IMR-90 (cell line): ENCODE measurements at regions not wholly inside any gene's neighbourhood (a gene's known extent, or its start where the extent isn't known, plus 50 kb on each side); places are given as distances from the start of the nearest gene placed in this dataset.

Experiments
- ATAC-seq: fragments of 200-7000 bp; cut with Tn5 transposase; 2 replicates; pipeline ENCODE4 v1.9.1; 2020; ENCODE audit warnings: low read depth, mild to moderate bottlenecking, moderate library complexity
- BruUV-seq: library from RNA; stranded (reverse); fragments of 400-500 nt; replicated peaks from 2 replicates; lab custom pipeline; 2021; lab: Mats Ljungman, UMichigan
- CTCF ChIA-PET: fragments of 300-600 bp; formaldehyde crosslinking; extraction: SDS; loops from one replicate; lab custom pipeline; 2021; ENCODE audit warnings: antibody characterized with exemption; lab: Yijun Ruan, JAX
- POLR2A ChIA-PET: fragments of 300-600 bp; sonication (Branson Sonifier 250); formaldehyde crosslinking; loops from one replicate; lab custom pipeline; 2022; ENCODE audit warnings: antibody characterized with exemption; ENCODE audit not compliant: unreplicated experiment; lab: Charles Lee
- DNase-seq: peaks from one replicate; pipeline ENCODE4 v3.0.0; 2013
- H2AFZ ChIP-seq: replicated peaks from 2 replicates; pipeline ENCODE3; 2013; ENCODE audit warnings: low read length, mild to moderate bottlenecking; ENCODE audit not compliant: poor library complexity
- H2AK5ac ChIP-seq: 2 replicates; pipeline ENCODE4 v1.6.1; 2013; ENCODE audit warnings: low read depth, low read length, inconsistent platforms
- H2AK9ac ChIP-seq: replicated peaks from 2 replicates; pipeline ENCODE3; 2013; ENCODE audit warnings: mild to moderate bottlenecking, low read depth, low read length, moderate library complexity; ENCODE audit not compliant: poor library complexity
- H2BK120ac ChIP-seq: 2 replicates; pipeline ENCODE4 v1.6.1; 2013; ENCODE audit warnings: low read depth, low read length, inconsistent platforms
- H2BK15ac ChIP-seq: 3 replicates; pipeline ENCODE4 v1.6.1; 2013; ENCODE audit warnings: low read depth, low read length, inconsistent platforms
- H2BK20ac ChIP-seq: 2 replicates; pipeline ENCODE4 v1.6.1; 2013; ENCODE audit warnings: low read depth, mild to moderate bottlenecking, inconsistent platforms, low read length, moderate library complexity
- H2BK5ac ChIP-seq: 2 replicates; pipeline ENCODE4 v1.6.1; 2013; ENCODE audit warnings: mild to moderate bottlenecking, low read depth, low read length, inconsistent platforms; ENCODE audit not compliant: poor library complexity, severe bottlenecking
- H3K14ac ChIP-seq: replicated peaks from 2 replicates; pipeline ENCODE4 v1.6.1; 2013; ENCODE audit warnings: low read depth, low read length, inconsistent platforms
- H3K18ac ChIP-seq: 2 replicates; pipeline ENCODE4 v1.6.1; 2013; ENCODE audit warnings: low read depth, low read length, control low read depth
- H3K23ac ChIP-seq: 2 replicates; pipeline ENCODE4 v1.6.1; 2013; ENCODE audit warnings: low read depth, low read length, inconsistent platforms
- H3K27ac ChIP-seq: 2 replicates; pipeline ENCODE4 v1.5.1; 2013; ENCODE audit warnings: mild to moderate bottlenecking, control low read depth, low read length; ENCODE audit not compliant: insufficient read depth
- H3K27me3 ChIP-seq: 2 replicates; pipeline ENCODE4 v1.6.1; 2013; ENCODE audit warnings: low read length; ENCODE audit not compliant: control insufficient read depth, insufficient read depth
- H3K36me3 ChIP-seq: 2 replicates; pipeline ENCODE4 v1.6.1; 2013; ENCODE audit warnings: low read length, mixed read lengths; ENCODE audit not compliant: control insufficient read depth, insufficient read depth
- H3K4ac ChIP-seq: 2 replicates; pipeline ENCODE4 v1.6.1; 2013; ENCODE audit warnings: low read depth, low read length, inconsistent platforms
- H3K4me1 ChIP-seq: 2 replicates; pipeline ENCODE4 v1.6.1; 2013; ENCODE audit warnings: low read length, mixed read lengths; ENCODE audit not compliant: control insufficient read depth, insufficient read depth
- H3K4me2 ChIP-seq: 2 replicates; pipeline ENCODE4 v1.6.1; 2013; ENCODE audit warnings: low read depth, mild to moderate bottlenecking, control low read depth, low read length, moderate library complexity
- H3K4me3 ChIP-seq: 2 replicates; pipeline ENCODE4 v1.5.1; 2013; ENCODE audit warnings: low read depth, mild to moderate bottlenecking, control low read depth, low read length, moderate library complexity; ENCODE audit not compliant: insufficient read depth
- H3K56ac ChIP-seq: 2 replicates; pipeline ENCODE4 v1.6.1; 2013; ENCODE audit warnings: low read length, inconsistent platforms; ENCODE audit not compliant: insufficient read depth; ENCODE audit errors: extremely low read depth
- H3K79me1 ChIP-seq, 2 experiments: 2 replicates each; pipeline ENCODE4 v1.6.1; 2013; ENCODE audit warnings: low read length in 2 of 2, inconsistent platforms in 1 of 2, low read depth in 1 of 2
- H3K9ac ChIP-seq: 2 replicates; pipeline ENCODE4 v1.6.1; 2013; ENCODE audit warnings: low read depth, low read length, control low read depth
- H3K9me1 ChIP-seq: 2 replicates; pipeline ENCODE4 v1.6.1; 2013; ENCODE audit warnings: low read length, inconsistent platforms; ENCODE audit not compliant: insufficient read depth
- H3K9me3 ChIP-seq: 2 replicates; pipeline ENCODE4 v1.6.1; 2013; ENCODE audit warnings: low read length; ENCODE audit not compliant: control insufficient read depth, insufficient read depth
- H4K20me1 ChIP-seq: 2 replicates; pipeline ENCODE4 v1.6.1; 2013; ENCODE audit warnings: low read length, inconsistent platforms; ENCODE audit not compliant: insufficient read depth
- H4K5ac ChIP-seq: 2 replicates; pipeline ENCODE4 v1.6.1; 2013; ENCODE audit warnings: mild to moderate bottlenecking, low read depth, low read length, control low read depth
- H4K8ac ChIP-seq, 2 experiments: 2 replicates each; pipeline ENCODE4 v1.6.1; 2013; ENCODE audit warnings: low read depth in 2 of 2, low read length in 2 of 2, control low read depth in 1 of 2, inconsistent platforms in 1 of 2
- H4K91ac ChIP-seq: 2 replicates; pipeline ENCODE4 v1.6.1; 2013; ENCODE audit warnings: low read depth, low read length, inconsistent platforms; ENCODE audit not compliant: insufficient read depth
- BHLHE40 ChIP-seq: fragments of 150-350 bp; IDR thresholded peaks from 2 replicates; pipeline ENCODE4 v1.6.1; 2016; ENCODE audit warnings: mild to moderate bottlenecking, low read depth, low read length
- CEBPB ChIP-seq: IDR thresholded peaks from 2 replicates; pipeline ENCODE4 v1.6.1; 2012; ENCODE audit warnings: low read depth, low read length, improper control_type of control experiment
- CHD1 ChIP-seq: IDR thresholded peaks from 2 replicates; pipeline ENCODE4 v1.6.1; 2012; ENCODE audit warnings: low read depth, low read length, improper control_type of control experiment
- ELK1 ChIP-seq: fragments of 150-350 bp; IDR thresholded peaks from 2 replicates; pipeline ENCODE4 v1.6.1; 2016; ENCODE audit warnings: low read depth, mild to moderate bottlenecking, low read length, moderate library complexity, borderline replicate concordance
- FOS ChIP-seq: fragments of 150-350 bp; IDR thresholded peaks from 2 replicates; pipeline ENCODE4 v1.6.1; 2016; ENCODE audit warnings: low read depth, low read length
- MAFK ChIP-seq: IDR thresholded peaks from 2 replicates; pipeline ENCODE4 v1.6.1; 2012; ENCODE audit warnings: low read depth, low read length, improper control_type of control experiment
- MAZ ChIP-seq: IDR thresholded peaks from 2 replicates; pipeline ENCODE4 v1.6.1; 2012; ENCODE audit warnings: low read depth, mild to moderate bottlenecking, low read length, improper control_type of control experiment, moderate library complexity, borderline replicate concordance
- MXI1 ChIP-seq: IDR thresholded peaks from 2 replicates; pipeline ENCODE4 v1.6.1; 2012; ENCODE audit warnings: low read depth, mild to moderate bottlenecking, low read length, moderate library complexity, borderline replicate concordance
- NFE2L2 ChIP-seq: fragments of 150-350 bp; IDR thresholded peaks from 2 replicates; pipeline ENCODE4 v1.6.1; 2016; ENCODE audit warnings: low read depth, mild to moderate bottlenecking, low read length
- POLR2A ChIP-seq: IDR thresholded peaks from 2 replicates; pipeline ENCODE4 v1.6.1; 2012; ENCODE audit warnings: mild to moderate bottlenecking, low read depth, low read length
- RAD21 ChIP-seq: IDR thresholded peaks from 2 replicates; pipeline ENCODE4 v1.6.1; 2012; ENCODE audit warnings: low read length, improper control_type of control experiment
- RCOR1 ChIP-seq: IDR thresholded peaks from 2 replicates; pipeline ENCODE4 v1.6.1; 2012; ENCODE audit warnings: mild to moderate bottlenecking, low read length, improper control_type of control experiment; ENCODE audit not compliant: insufficient replicate concordance
- RFX5 ChIP-seq: IDR thresholded peaks from 2 replicates; pipeline ENCODE4 v1.8.0; 2012; ENCODE audit warnings: low read depth, mild to moderate bottlenecking, low read length, moderate library complexity
- SMC3 ChIP-seq: fragments of 150-350 bp; IDR thresholded peaks from 2 replicates; pipeline ENCODE4 v1.6.1; 2016; ENCODE audit warnings: low read depth, mild to moderate bottlenecking, antibody characterized with exemption, low read length, moderate library complexity
- USF2 ChIP-seq: fragments of 150-350 bp; IDR thresholded peaks from 2 replicates; pipeline ENCODE4 v1.6.1; 2017; ENCODE audit warnings: mild to moderate bottlenecking, antibody characterized with exemption, low read length, low read depth
- WGBS, 2 experiments: methylation state at CpG; one replicate each; pipeline versions ENCODE4 v1.1.5 to v1.1.7; 2013; ENCODE audit warnings: missing lambda C conversion rate in 2 of 2; ENCODE audit not compliant: insufficient read length in 1 of 2; ENCODE audit errors: extremely low coverage in 2 of 2; 5-methylcytosine and 5-hydroxymethylcytosine counted together
- dilution Hi-C: fragments of 300-500 bp; cut with HindIII; formaldehyde crosslinking; loops from one replicate; pipeline ENCODE4 v1.14.3; 2018; ENCODE audit warnings: low sequenced_read_pairs; ENCODE audit not compliant: unreplicated experiment
- in situ Hi-C: fragments of 300-500 bp; cut with MboI; formaldehyde crosslinking; loops from 3 replicates; pipeline ENCODE4 v1.14.3; 2019; ENCODE audit warnings: low sequenced_read_pairs, inconsistent platforms, mixed read lengths
- intact Hi-C: fragments of 100-400 bp; cut with micrococcal nuclease; formaldehyde crosslinking; loops from 2 replicates; pipeline ENCODE4 v1.10.0; 2022
- TF ChIP-seq, protein P1 (sequence below): conservative IDR thresholded peaks from 2 replicates; pipeline ENCODE4 v1.5.1; 2012; ENCODE audit warnings: mild to moderate bottlenecking, low read depth, low read length, improper control_type of control experiment

- no peak overlapping the region for H2BK5ac ChIP-seq
- no CpG with 5 or more reads among the region's 11 CpGs for WGBS, 2 experiments
- no peak for TF ChIP-seq RFX5
- no peak for TF ChIP-seq RCOR1
- TF ChIP-seq CEBPB, result no peak
- no peak for TF ChIP-seq CHD1
- no peak for TF ChIP-seq MXI1
- TF ChIP-seq, protein P1, sequence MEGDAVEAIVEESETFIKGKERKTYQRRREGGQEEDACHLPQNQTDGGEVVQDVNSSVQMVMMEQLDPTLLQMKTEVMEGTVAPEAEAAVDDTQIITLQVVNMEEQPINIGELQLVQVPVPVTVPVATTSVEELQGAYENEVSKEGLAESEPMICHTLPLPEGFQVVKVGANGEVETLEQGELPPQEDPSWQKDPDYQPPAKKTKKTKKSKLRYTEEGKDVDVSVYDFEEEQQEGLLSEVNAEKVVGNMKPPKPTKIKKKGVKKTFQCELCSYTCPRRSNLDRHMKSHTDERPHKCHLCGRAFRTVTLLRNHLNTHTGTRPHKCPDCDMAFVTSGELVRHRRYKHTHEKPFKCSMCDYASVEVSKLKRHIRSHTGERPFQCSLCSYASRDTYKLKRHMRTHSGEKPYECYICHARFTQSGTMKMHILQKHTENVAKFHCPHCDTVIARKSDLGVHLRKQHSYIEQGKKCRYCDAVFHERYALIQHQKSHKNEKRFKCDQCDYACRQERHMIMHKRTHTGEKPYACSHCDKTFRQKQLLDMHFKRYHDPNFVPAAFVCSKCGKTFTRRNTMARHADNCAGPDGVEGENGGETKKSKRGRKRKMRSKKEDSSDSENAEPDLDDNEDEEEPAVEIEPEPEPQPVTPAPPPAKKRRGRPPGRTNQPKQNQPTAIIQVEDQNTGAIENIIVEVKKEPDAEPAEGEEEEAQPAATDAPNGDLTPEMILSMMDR, result no peak
- no peak for TF ChIP-seq BHLHE40
- TF ChIP-seq MAFK, result no peak
- TF ChIP-seq SMC3, result no peak
- TF ChIP-seq ELK1, result no peak
- TF ChIP-seq NFE2L2, result no peak
- no peak for TF ChIP-seq RAD21
- no peak for TF ChIP-seq POLR2A
- TF ChIP-seq USF2, result no peak
- TF ChIP-seq FOS, result no peak
- TF ChIP-seq MAZ, result no peak
- ATAC-seq, result no peak
- H3K36me3 ChIP-seq, result no peaks in the 10 kb centered on the region
- POLR2A ChIA-PET, result no interaction called here
- H3K27me3 ChIP-seq, result peaks cover 7% of the 10 kb centered on the region; the same call in 1 of the 2 replicates
- H3K4ac ChIP-seq, result no peak overlapping the region
- H3K79me1 ChIP-seq, result no peaks in the 10 kb centered on the region
- no peak overlapping the region for H2AFZ ChIP-seq
- no peak overlapping the region for H3K23ac ChIP-seq
- H2AK5ac ChIP-seq, result no peak overlapping the region
- dilution Hi-C loops, result no loop called here
- intact Hi-C loops, result no loop called here
- CTCF ChIA-PET, result no interaction called here
- H4K20me1 ChIP-seq, result no peaks in the 10 kb centered on the region
- no peak overlapping the region for H2BK15ac ChIP-seq
- H3K14ac ChIP-seq, result no peak overlapping the region
- H4K91ac ChIP-seq, result no peak overlapping the region
- no peak overlapping the region for H4K5ac ChIP-seq
- H2BK20ac ChIP-seq, result no peak overlapping the region
- no peak overlapping the region for H2BK120ac ChIP-seq
- no peak overlapping the region for H2AK9ac ChIP-seq
- no peak overlapping the region for H3K9ac ChIP-seq
- no peaks in the 10 kb centered on the region for H3K9me1 ChIP-seq
- H4K8ac ChIP-seq, result no peak overlapping the region
- no peak overlapping the region for H3K18ac ChIP-seq
- peaks cover 3% of the 10 kb centered on the region; the same call in 1 of the 2 replicates for H3K4me1 ChIP-seq
- BruUV-seq, result no TSS peak
- no peak for DNase-seq
- H3K4me3 ChIP-seq, result no peak overlapping the region
- H3K9me3 ChIP-seq, result no peaks in the 10 kb centered on the region
- no peak overlapping the region for H3K4me2 ChIP-seq
- H3K27ac ChIP-seq, result no peak overlapping the region
- in situ Hi-C loops, result loop anchor here (10.0 kb wide), 1 partner anchor 319 kb away; no protein-coding TSS in a partner anchor
- no peak overlapping the region for H3K56ac ChIP-seq
Observed at GRCh38 chr21:43325968-43326715, 100.8 kb downstream of the SIK1 start.
